ENCODE measurements at regions not wholly inside any gene's neighbourhood (a gene's known extent, or its start where the extent isn't known, plus 50 kb on each side); places are given as distances from the start of the nearest gene placed in this dataset.

DNA sequence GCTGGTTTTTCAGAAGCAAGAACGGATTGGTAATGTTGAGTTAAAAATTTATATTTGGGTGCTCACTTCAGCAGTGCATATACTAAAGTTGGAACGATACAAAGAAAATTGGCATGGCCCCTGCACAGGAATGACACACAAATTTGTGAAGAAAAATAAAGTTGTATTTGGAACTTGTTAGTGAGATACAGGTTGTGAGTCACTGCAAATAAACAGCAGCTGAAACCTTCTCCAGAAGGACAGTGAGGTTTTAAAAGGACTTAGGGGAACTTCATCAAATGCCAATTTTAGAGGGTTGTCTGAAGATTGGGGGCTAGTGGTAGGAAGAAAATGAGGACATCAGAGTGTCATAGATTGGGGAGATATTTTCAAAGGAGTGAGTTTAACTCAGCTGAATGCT, 79.7 kb upstream of the ELOVL6 start:
- DNase-seq (ENCODE audit: low read depth) = no peak

DNA sequence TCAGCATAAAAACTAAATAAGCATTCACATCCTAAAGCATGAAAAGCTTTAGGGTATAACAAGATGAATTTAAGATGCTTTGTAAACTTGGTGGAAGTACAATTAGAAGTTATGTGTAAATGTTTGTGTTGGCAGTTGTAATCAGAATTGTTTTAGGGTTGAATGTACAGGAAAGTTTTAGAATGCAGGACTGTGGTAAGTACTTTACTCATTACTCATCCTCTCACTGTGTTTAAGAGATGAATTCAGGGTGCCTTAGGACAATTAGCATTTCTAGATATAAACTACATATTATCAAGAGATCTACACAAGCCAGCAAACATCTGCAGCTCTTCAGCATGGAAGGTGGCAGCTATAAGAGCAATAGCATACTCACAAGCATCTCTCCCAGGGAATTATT, 77.5 kb upstream of the ELOVL6 start:
- DNase-seq (ENCODE audit: low read depth) = peak; percentile 6

DNA sequence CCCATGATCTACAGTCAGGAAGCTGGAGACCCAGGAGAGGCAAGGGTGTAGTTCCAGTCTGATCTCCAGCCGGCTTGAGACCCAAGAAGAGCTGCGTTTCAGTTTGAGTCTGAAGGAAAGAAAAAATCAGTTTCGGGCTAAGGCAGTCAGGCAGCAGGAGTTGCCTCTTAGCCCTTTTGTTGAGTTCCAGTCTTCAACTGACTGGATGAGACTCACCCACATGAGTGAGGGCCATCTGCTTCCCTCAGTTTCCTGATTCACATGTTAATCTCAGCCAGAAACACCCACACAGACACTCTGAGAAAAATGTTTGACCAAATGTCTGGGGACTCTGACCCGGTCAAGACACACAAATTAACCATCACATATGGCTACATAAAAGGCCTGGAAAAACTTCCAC, 73.6 kb upstream of the ELOVL6 start:
- no peak for DNase-seq (ENCODE audit: low read depth)

DNA sequence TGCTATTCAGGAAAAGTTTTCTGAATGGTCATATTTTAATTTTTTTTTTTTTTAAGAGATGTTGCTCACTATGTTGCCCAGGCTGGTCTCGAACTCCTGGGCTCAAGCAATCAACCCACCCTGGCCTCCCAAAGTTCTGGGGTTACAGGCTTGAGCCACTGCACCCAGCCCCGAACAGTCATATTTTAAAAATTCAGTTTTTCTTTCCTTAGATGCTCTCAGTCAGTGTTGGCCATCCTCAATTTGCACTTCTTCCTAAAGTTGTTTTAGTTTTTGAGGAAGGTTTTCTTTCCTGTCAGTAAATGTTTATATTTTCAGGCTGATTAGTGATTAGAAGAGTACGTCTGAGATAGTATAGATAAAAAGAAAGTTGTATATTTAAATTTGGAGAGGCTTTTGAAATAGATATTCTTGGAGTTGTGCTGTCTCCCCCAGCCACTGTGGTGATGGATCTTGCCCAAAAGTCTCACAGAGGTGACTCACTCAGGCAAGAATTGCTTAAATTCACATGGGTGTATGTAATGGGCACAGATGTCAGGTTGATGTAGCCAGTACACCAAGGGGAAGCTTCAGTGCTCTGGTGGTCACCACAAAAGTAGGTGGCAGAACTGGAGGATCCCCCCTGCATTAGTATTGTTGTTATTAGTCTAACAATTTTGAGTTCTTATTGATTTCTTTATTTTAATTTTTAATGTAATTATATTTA, 72.2 kb upstream of the ELOVL6 start:
- peak; percentile 76 for DNase-seq (ENCODE audit: low read depth)

DNA sequence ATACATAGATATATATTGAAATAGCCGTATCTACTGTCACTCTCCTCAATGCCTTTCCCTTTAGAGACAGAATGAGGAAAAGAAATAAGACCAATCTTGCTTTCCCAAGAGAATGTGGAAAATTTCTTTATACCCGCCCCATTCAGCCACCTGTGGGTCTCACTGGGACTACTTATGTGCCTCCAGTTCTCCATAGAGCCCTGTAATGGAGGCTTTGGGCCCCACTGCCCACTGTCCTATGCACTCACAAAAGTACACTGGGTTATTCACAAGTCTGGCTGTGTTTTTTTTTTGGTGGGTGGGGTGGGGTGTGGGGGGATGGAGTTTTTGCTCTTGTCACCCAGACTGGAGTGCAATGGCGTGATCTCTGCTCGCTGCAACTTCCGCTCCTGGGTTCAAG, 70.4 kb upstream of the ELOVL6 start:
- DNase-seq (ENCODE audit: low read depth) = no peak

DNA sequence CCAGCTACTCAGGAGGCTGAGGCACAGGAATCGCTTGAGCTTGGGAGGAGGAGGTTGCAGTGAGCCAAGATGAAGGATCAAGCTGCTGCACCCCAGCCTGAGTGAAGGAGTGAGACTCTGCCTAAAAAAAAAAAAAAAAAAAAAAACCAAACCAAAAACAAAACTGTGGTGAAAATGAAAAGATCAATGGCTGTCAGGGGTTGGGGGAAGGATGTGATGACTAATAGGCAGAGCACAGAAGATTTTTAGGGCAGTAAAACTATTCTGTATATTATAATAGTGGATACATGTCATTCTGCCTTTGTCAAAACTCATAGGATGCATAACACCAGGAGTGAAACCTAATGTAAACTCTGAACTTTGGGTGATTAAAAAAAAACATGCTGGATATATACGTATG, 69.9 kb upstream of the ELOVL6 start:
- DNase-seq (ENCODE audit: low read depth) = no peak

DNA sequence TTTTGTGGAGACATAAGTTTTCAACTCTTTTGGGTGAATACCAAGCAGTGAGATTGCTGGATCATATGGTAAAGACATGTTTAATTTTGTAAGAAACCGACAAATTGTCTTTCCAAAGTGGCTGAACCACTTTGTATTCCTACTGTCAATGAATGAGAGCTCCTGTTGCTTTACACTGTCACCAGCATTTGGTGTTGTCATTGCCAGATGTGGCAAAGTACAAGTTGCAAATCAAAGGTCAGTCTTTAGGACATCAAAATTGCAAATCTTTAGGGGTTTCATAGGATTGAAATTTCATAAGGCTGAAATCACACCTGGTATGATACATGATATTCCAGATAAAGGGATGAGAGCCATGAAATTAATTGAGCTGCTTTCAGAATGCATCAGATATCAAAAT, 67.7 kb upstream of the ELOVL6 start:
- no peak for DNase-seq (ENCODE audit: low read depth)

DNA sequence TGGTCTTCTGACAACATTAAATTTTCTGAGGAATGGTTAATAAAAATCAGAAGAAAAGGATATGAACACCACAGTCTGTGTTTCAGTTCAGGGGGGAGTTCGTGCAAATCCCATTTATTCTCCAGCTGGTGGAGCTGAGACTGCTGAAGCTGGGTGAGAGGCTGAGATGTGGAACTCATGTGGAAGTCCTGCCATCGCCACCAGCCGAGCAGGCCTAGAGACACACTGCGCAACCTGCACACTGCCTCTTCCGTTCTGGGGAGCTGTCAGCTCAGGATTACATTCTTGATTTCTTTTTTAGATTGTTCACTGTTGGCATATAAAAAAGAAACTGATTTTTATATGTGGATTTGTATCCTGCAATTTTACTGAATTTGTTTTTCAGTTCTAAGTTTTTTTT, 66.6 kb upstream of the ELOVL6 start:
- DNase-seq (ENCODE audit: low read depth) = no peak

DNA sequence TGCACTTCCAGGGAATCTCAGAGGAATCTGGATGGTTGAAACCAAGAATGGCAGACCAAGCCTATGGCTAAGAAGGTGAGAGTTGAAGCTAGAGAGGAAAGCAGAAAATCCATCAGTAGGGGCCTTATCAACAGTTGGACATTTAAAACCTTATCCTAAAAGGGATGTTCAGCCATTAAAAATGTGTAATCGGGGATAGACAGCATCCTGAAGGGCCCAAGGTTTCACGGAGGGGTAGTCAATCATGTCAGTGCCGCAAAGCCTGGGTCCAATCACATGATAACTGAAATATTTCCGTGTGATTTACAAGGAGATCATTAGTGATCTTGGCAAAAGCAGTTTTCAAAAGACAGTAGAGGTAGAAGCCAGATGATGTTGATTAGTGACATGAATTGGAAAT, 61.9 kb upstream of the ELOVL6 start:
- DNase-seq (ENCODE audit: low read depth) = no peak

DNA sequence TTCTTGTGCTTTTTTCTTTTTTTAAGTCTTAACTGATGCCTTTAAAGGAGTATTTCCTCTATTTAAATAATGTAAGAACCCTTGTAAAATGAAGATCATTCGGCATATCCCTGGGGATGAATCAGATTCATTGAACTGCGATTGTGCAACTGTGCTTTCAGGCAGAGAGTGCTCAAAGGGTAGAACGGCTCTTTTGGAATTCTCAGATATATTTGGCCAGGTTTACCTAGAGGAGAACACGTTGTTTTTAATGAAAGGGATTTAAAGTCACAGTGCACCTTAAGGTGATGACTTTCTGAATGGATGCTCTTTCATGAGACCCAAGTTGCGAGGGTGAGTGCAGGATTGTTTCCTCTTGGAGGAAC, 51.6 kb upstream of the ELOVL6 start:
- DNase-seq (ENCODE audit: low read depth) = peak; percentile 25

DNA sequence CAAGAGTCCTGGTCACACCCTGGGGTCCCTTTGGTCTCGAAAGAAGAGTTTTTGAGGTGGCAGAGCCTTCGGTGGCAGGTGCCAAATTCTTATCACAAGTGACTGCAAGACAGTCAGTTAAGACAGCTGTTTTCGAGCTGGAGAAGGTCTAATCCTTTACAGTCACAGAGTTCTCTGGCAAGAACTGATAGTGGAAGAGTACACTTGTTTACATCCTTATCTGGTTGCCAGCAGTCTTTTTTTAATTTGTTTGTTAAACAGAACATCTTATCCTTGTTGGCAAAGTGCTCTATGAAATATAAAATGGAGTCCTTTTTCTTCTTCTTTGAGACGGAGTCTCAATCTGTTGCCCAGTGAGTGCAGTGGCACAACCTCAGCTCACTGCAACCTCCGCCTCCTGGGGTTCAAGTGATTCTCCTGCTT, 50.4 kb upstream of the ELOVL6 start:
- no peak for DNase-seq (ENCODE audit: low read depth)

All from amniotic epithelial cell (primary cell).